ENCODE measurements at regions not wholly inside any gene's neighbourhood (a gene's known extent, or its start where the extent isn't known, plus 50 kb on each side); places are given as distances from the start of the nearest gene placed in this dataset.

DNA sequence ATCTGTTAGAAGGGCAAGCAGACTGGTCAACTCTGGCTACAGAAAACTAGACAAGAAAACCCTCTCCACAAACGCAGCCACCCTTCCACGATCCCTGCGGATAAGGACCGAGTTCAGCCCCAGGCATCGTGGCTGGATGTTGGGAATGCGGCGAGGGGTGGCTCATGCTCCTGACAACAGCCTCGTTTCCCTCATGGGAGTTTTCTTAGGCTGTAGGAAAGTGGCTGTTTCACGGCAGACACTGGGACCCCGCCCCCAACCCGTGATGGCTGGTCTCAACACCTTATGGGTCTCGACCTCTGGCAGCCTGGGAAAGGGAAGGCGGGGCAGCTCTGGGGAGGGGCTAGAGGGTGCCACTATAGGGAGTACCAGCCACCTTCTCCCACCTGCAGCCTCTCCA is 123.3 kb downstream of the RFLNA start:
- no peak for DNase-seq

DNA sequence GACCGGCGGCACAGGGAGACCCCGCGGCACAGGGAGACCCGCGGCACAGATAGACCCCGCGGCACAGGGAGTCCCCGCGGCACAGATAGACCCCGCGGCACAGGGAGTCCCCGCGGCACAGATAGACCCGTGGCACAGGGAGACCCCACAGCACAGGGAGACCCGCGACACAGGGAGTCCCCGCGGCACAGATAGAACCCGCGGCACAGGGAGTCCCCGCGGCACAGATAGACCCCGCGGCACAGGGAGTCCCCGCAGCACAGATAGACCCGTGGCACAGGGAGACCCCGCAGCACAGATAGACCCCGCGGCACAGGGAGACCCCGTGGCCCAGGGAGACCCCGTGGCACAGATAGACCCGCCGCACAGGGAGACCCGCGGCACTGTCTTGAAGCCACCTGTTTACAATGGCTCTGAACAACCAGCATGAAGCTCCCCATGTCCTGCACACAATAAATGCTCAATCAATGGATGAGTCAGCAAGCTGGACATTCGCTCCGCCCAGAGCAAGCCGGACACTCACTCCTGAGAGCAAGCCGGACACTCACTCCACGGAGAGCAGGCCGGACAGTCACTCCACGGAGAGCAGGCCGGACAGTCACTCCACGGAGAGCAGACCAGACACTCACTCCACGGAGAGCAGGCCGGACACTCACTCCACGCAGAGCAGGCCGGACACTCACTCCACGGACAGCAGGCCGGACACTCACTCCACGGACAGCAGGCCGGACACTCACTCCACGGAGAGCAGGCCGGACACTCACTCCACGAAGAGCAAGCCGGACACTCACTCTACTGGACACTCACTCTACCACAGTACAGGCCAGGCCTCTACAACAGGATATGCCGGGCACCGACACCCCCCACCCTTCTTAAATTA is 121.9 kb downstream of the RFLNA start:
- DNase-seq: no peak

DNA sequence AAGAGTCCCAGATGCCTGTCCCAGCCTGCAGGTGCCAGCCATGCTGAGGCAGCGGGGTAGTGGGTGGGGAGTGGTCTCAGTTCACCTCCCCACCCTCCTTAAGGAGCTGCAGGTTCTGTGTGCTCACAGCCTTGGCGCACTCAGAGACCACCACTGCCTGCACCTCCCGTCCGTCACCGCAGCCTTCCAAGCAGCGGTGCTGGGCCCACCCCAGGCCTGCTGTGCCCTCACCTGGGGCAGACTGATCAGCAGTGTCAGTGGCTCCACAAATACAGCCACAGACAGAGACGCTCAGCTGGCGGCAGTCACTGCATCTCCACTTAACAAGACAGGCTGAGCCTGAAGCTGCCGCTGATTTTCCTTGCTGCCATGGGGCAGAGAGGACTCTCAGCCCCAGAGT is 120.2 kb downstream of the RFLNA start:
- no peak for DNase-seq

DNA sequence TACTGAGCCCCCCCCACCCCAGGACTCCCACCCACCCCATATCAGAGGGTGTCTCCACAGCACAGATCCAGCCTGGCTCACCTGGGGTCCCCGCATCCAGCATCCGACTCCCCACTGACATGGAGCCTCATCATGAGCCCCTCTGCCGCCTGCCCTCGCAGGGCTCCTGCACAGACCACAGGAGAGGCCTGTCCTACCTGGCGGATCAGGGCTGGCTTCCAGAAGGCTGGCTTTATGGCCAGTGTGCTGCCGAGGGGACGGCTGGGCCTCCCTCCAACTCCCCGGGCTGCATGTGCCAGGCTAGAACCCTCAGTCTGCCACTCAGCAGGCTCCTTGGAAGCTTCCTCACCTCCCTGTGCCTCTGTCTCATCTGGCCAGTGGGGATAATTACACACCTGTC is 119.0 kb downstream of the RFLNA start:
- no peak for DNase-seq

DNA sequence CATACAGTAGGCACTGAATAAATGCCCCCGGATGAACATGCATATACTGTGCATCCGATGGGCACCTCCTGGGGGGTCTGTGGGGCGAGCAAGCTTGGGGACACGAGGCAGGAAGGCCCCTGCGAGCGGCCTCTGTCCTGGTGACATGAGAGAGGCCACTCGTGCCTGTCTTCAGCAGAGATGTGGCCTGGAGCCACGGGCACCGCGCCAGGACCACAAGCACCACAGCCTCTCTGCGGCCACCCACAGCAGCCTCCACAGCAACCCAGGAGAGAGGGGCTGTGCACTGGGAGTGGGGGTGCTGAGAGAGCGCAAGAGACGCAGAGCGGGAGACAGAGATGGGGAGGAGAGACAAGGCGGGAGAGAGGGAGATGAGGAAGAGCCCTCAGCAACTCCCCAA is 118.5 kb downstream of the RFLNA start:
- peak in 36 of 56 donors; percentile 20 to 84 (median 49) for DNase-seq

DNA sequence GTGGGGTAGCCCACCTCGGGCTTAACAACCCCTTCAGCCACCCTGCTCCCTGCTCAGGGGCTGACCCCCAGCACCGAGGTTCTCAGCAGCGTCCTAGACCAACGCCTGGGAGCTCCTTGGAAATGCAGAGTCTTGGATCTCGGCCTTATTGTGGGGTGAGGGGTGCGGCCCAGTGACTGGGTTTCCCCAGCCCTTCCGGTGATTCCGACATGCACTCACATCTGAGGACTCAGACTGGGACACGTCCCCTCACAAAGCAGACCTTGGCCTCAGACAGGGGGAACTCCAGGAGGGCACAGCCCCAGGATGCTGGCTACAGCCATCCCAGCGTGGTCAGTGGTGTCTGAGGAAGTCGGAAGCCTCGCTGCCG is 117.7 kb downstream of the RFLNA start:
- no peak for DNase-seq

DNA sequence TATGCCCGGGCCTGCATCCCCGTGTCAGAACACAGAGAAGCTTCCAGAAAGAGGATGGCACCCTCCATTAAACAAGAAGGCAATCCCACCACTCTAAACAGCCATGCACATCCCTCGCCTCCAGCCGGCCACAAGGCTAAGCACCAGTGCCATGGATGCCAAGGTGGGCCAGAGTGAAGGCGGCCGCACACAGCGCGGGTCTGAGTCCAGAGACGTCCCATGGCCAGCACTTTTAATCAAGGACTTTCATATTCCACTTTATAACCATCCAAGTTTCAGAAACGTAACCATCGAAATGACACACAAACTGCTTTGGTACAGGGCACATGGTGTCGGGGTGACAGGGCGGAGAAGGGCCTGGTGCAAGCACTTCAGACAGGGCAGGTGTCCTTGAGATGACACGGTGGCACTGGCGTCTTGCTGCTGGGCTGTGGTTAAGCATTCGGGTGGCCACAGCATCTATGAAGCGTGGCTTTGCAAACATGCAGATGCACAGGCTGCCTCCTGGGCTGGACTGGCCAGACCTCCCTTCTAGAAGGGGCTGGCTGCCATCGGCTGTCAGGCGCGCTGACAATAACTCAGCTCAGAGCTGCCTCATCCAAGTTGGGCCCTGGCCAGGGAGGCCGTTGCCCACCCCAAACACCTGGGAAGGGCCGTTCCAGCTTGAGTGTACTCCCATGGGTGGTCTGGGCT is 117.2 kb downstream of the RFLNA start:
- DNase-seq: peak in 10 of 56 donors; percentile 20 to 45 (median 30)

DNA sequence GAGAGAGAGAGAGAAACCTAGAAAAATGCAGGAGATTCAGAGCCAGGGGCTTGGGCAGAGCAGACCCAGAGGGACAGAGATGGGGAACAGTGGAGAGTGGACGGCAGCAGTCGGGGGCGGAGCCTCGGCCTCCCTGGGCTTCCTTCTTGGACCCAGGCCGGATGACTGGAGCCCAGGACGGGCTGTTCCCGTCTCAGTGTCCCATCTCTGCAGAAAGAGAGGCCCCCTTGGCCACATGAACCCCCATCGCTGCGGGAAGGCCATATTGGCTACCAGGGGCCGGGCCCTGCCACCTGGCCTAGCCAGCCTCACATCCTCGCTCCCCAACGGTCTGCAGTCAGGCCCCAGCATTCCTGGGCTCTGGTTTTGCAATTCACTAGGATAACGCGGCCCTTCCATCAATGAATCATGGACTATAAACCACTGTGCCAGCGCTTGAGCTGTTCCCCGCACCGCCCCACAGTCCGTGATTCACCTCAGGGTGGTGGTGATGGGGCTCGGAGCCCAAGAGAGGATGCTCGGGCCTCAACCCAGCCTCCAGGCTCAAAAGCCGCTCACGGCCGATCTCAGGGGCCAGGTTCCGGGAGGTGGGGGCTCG is 116.5 kb downstream of the RFLNA start:
- peak in 2 of 56 donors; percentile 11 to 39 for DNase-seq

DNA sequence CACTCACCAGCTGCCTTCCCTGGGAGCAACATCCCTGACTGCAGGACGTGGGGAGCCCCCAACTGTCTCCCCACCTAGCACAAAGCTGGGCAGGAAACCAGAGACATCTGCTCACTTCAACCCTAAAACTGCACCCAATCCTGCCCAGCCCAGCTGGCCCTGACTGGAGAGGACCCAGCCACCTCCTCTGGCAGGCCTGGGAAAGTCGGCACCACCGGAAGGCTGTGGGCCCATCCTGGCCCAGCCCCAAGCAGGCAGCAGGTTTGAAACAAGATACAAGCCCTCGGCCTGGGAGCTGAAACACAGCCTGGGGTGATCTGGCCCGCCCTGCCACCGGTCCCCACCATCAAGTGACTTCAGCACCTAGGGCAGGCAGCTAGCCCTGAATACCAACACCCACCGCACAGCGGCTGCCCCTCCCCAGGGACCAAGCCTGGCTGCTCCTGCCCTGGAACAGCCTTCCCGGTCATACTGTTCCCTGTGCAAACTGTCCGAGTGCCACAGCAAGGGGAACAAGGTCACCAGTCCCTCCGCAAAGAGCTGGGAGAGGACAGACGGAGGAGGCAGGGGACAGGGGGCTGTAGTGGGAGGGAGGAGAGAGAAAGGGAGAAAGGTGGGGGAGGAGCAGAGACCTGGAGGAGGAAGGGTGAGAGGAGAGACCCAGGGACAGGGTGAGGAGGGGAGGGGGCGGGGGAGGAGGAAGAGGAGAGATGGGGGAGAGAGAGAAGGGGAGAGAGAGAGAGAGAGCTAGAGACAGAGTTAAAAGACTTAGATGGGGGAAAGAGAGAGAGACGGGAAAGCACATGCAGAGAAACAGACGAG is 115.7 kb downstream of the RFLNA start:
- DNase-seq: no peak

DNA sequence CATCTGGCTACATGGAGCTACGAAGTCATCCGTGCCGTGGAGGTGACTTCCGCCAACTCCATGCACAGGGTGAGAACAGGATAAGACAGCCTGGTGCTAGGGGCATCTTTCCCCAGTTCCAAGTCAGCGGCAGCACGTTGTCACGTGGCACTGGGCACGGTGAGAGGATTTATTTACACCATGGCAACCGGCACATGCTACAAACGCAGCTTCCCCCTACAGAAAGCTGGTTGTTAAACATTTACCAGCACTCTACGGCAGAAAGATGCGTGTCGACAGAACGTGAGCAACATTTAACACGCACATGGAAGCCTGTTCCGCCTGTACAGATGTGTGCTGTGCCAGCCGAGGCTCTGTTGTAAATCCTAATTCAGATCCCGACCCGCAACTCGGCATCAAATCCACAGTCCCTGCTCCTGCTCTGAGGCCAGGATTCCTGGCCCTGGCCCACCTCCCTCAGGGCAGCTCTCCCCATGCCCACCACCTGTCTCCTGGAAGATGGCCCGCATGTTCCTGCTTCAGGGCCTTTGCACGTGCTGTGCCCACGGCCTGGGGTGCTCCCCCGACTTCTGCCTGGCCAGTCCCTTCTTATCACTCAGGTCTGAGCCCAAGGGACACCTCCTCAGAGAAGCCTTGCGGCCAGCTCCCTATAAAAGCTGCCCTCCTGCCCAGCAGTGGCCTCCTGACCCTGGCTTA is 114.1 kb downstream of the RFLNA start:
- DNase-seq: peak in 2 of 56 donors; percentile 22 to 58

DNA sequence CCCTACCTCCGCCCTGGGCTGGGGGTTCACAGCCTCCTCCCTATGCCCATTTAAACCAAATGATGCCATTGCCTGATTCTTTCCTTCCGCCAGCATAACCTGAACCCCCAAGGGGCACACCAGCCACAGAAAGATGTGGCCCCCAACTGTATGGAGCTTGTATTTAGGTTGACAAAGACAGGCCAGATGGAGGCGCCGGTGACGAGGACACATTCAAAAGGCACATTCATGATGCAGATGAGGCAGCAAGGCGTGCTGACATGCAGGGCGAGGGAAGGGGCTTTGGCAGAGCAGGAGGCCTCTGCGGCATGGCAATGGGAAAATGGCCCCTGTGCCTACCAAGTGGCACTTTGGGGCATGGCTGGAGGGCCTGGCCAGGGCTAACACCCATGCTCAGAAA is 112.2 kb downstream of the RFLNA start:
- DNase-seq: peak in 10 of 56 donors; percentile 10 to 58 (median 30)

DNA sequence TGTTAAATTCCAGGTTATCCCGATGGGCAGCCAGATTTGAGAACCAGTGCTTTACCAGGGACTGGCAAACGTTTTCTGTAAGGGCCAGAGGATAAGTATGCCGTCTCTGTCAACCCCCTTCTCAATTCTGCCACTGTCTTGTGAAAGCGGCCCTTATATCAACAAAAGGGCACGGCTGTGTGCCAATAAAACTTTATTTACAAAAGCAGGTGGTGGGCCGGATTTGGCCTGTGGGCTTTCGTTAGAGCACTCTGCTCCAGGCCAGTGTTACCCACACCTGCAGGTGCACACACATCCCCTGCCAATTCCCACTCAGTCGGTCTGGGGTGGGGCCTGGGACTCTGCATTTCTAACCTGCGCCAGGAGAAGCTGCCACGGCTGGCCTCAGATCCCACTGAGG is 111.2 kb downstream of the RFLNA start:
- no peak for DNase-seq

DNA sequence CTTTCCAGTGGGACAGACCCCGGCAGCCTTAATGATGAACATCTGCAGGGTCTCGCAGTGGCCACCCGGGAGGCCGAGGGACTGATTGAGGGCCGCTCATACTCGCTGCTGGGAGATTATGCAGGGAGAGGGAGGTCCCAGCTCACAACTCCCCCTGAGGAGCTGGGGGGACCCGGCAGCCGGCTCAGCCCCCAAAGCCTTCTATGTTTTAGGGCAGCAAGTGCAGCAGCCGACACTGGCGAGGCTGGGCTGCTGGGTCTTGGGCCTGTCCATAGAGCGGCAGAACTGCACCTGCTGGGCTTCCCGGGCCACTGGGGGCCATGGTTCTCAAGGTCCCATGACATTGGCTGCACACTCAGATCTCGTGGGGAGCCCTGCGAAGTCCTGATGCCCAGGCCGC is 110.7 kb downstream of the RFLNA start:
- no peak for DNase-seq

DNA sequence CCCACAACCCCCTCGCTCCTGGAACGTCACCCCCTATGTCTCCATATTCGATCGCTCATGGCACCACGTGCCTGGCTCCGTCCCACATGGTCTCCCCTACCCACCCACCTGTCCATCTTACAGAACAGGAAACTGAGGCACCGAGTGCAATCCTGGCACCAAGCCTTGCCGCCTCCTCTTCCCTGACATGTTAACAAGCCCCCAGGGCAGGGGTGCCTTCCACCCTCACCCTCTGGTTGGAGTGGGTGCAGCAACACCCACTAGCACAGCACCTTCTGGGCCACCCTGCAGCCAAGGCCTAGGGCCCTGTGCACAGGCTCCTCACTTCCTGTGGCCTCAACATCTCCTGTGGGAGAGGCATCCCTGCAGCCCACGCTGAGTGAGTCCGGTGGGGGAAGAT is 110.3 kb downstream of the RFLNA start:
- no peak for DNase-seq

DNA sequence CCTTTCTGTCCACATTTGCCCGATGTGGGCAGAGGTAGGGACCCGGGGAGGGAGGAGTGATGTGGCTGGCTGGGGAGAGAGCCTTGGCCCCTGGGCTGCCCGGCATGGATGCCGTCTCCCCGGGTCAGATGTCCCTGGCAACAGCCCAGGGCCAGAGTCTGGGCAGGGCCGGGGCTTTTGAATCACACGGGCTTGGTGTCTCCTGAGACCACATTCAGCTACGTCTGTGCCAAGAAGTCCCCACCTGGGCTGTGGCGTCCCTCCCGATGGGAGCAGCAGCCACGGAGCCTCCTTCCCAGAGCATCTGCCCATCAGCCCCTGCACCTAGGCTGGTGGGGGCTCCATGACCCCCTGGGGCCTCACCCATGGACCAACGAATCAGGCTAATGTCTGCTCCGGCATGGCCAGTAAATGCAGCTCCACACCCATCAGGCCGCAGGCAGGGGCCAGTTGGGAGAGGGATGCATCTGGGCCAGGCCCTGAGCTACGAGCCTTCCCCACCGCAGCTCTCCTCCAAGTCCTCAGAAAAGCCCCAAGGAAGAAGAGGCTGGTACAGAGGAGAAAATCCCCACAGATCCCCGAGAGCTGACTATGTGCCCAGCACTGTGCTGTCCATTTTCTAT is 109.4 kb downstream of the RFLNA start:
- peak in 10 of 56 donors; percentile 11 to 54 (median 32) for DNase-seq

DNA sequence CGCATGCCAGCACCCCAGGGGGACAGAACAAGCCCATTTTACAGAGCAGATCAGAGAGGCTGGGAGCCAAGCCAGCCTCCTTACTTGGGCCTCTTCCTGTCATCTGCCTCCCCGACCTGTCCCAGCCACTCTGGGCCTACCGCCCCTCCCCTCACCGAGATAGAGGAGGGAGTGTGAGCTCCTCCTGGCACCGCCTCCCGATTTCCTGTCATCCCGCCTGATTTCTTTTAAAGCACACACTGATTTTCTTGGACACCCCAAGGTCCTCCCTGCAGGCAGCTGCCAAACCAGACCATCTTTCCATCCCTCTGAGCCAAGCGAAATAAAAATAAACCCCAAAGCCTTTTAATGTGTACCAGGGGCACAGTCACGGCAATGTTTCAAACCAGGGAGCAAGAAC is 108.4 kb downstream of the RFLNA start:
- DNase-seq: peak in 1 of 56 donors; percentile 35

DNA sequence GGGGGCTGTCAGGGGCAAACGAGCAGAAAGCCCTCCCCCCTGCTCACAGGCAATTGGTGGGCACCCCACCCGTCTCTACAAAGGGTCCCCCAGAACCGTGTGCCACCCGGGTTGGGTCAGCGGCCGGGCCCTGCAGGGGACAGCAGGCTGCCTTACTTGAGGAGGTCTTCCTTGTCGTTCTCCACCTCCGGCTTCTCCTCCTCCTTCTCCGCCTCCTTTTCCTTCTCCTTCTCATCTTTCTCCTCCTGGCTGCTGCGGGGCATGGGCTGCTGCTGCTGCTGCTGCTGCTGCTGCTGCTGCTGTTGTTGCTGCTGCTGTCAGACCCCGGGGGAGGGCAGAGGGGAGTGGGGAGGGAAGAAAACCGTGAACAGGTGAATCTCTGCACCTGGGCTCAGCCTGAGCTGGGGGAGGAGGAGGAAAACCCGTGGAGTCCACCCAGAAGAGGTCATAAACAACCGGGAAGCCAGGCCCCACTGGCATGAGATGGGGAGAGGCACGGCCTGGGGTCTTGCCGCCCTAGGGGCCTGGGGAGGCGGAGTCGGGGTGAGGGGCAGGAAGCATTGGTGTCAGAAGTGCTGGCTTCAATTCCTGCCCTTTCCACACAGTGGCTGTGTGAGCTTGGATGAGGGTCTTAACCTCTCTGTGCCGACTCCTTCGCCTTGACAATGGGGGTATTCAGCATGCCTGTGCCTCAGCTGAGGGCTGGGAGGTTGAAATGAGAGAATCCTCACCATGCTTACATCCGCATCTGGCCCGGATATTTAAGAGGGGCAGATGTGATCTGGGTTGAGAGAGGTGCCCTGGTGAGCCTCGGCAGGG is 107.6 kb downstream of the RFLNA start:
- DNase-seq: no peak

DNA sequence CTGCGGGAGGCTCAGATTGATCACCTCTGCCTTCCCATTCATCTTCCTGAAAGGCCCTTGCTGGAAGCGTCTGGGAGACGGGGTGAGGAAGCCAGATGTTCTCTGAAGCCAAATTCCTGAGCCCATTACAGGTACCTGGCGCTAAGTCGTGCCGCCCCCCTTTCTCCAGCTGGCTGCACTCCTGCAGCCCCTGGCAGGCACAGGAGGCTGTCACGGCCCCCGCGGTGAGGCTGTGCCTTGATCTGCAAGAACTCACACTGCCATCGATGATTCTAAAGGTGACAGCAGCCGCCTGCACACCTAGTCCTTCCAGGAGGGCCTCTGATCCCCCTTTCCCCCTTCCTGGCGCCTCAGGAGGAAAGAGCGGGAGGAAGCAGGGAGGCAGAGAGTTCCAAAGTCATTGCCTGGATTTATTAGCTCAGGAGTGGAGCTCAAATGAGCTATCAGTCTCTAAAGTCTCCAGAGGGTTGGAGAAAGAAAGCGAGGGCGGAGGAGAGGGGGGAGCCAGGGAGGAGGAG is 106.9 kb downstream of the RFLNA start:
- no peak for DNase-seq

DNA sequence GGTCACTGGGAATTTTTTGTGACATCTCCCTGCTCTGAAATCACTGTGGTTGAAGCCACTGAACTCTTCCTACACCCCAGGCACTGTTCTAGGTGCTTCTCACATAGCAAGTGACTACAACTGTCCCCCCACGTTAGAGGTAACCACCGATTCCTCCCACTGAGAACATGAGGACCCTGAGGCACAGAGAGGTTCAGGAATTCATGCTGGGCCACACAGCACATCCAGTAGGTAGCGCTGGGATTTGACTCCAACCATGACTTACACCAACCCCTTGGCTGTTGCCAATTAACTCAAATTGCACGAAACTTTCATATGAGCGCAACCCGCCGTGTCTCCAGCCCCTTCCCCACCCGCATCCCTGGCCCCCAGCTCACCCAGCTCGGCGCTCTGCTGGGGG is 105.2 kb downstream of the RFLNA start:
- no peak for DNase-seq
